NK-92 treated with Interleukin-12 subunit alpha and Interleukin-12 subunit beta, amount 100 ng/mL, for 24 hours (cell line): ENCODE measurements at regions not wholly inside any gene's neighbourhood (a gene's known extent, or its start where the extent isn't known, plus 50 kb on each side); places are given as distances from the start of the nearest gene placed in this dataset.

ENCODE experiments used
- DNase-seq: peaks from one replicate; lab custom pipeline; 2025; lab: John Stamatoyannopoulos, UW

DNA sequence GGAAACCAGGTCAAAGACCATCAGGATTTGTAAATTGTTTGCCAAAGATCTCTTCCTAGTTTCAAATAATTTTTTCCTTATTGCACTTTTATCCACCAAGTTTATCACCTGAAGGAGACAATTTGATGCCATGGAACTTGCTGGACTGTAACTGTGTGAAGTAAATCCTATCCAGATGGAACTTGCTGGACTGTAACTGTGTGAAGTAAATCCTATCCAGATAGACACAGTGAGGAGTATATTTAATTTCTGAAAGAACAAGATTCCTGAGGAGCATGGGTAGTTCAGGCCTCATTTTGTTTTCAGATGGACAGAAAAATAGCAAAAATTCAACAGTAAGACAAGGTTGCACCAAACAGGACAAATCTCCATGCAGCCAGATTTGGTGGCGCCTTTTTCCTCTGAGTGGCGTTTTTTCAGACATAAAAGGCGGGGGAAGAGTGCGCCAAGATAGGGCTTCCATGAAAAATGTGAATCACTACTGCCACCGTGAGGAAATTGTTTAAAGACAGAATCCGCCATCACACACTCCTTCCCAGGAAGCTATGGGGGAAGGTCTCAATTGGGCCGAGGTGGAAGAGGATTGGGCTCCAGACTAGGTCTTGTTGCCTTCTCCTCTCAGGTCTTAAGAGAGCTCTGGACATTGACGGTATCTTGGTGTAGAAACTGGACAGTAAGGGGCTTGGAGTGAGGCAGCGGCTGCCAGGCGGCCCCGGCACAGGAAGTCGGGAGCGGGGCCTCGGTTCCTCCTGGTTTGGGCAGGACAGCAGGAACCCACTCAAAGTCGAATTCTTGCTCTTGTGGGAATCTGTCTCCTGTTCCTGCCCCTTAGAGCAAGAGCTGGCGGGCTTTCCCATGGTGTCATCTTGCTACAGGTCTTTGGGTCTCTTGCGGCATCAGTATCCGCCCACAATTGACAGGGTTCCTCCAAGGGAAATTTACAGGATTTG lies 234.7 kb downstream of the OR13H1 start:
- no peak for DNase-seq

- DNase-seq: no peak
Measured at GRCh38 chrX:131779306-131779705, 235.4 kb downstream of the OR13H1 start.

DNA sequence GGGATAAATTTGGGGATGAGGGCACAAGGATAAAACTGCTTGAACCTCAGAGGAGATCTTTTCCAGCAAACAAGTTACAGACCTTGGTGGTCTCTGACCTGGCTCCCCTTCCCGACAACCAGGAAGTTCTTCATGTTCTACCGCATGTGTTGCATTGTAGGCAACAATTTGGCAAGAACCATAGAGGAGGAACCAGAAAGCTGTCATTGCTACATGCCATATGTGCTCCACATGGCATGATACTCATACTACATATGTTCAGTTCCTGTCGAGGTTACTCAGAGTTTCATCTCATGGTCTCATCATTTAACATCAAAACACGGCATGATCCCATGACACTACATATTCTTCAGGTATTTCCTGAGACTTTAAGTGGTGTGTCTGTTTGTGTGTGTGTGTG lies 235.9 kb downstream of the OR13H1 start:
- no peak for DNase-seq

- no peak for DNase-seq
Measured at GRCh38 chrX:131782646-131783045, 238.8 kb downstream of the OR13H1 start.

- DNase-seq: peak; percentile 40
Measured at GRCh38 chrX:131783555-131784308, 239.4 kb upstream of the STK26 start.

DNA sequence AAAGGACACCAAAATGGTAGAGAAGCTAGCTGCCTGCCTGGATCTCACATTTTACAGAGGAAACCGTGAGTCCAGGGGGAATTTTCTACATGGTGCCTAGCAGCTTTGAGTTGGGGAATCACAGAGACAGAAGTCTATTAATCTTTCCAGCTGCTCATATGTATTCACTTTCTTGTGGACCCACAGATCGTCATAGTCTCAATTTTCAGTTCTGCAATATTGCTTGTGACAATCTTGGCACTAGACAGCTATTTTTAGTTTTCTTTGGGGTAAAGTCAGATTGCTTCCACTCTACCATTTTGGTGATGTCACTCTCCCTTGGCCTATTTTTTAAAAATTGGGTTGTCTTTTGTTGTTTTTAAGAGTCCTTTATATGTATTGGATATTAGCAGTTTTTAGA lies 233.4 kb upstream of the STK26 start:
- no peak for DNase-seq

DNA sequence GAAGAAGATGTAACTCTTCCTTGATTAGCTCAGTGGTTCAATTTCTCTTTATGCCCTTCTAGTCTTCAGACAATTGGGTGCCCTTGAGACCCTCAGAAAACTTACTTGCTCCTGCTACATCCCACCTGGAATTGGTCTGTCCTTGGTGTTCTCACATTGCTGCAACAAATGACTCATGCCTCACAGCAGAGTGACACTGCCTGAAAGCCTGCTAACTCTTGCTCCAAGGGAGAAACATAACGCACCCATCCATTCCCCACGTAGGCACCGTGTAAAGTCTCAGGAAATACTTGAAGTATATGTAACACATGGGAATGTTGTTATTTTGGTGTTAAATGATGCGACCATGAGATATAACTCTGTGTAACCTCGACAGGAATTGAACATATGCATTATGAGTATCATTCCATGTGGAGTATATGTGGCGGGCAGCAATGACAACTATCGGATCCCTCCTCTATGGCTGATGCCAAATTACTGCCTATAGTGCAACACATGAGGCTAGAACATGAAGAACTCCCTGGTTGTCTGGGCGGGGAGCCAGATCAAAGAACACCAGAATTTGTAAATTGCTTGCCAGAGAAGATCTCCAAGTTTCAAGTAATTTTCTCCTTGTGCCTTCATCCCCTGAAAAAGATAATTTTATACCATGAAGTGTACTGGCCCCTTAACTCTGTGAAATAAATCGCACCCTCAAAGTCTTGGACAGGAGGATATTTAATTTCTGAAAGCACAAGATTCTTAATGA lies 231.3 kb upstream of the STK26 start:
- DNase-seq: no peak

DNA sequence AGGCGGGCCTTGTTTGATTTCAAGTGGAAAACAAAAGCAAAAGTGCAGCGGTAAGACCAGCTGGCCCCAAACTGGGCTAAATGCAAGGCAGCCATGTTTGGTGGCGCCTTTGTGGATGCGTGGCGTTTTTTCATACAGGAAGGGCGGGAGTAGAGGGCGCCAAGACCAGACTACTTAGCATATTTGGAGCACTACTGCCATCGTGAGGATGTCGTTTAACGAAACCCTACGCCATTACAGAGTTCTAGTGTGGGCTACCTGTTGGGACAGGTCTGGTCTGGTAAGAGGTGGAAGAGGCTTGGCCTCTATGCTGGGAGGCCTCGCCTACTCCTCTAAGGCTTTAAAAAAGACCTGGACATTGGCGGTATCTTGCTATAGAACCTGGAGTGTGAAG lies 230.7 kb upstream of the STK26 start:
- no peak for DNase-seq

DNA sequence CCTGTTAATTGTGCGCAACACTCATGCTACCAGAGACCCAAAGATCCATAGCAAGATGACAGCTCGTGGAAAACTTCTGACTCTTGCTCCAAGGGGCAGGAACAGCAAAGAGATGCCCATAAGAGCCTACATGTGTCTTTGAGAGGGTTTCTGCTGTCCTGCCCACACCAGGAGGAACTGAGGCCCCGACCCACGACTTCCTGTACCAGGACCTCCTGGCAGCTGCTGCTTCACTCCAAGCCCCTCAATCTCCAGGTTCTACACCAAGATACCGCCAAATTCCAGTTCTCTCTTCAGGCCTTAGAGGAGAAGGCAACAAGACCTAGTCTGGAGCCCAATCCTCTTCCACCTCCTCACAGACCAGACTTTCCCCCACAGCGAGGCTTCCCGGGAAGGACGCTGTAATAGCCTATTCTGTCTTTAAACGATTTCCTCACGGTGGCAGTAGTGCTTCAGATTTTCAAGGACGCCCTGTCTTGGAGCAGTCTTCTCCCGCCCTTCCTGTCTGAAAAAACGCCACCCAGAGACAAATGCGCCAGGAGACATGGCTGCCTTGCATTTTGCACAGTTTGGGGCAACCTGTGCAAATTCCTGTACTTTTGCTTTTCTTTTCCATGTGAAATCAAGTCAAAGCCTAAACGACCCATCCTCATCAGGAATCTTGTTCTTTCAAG lies 230.2 kb upstream of the STK26 start:
- no peak for DNase-seq

DNA sequence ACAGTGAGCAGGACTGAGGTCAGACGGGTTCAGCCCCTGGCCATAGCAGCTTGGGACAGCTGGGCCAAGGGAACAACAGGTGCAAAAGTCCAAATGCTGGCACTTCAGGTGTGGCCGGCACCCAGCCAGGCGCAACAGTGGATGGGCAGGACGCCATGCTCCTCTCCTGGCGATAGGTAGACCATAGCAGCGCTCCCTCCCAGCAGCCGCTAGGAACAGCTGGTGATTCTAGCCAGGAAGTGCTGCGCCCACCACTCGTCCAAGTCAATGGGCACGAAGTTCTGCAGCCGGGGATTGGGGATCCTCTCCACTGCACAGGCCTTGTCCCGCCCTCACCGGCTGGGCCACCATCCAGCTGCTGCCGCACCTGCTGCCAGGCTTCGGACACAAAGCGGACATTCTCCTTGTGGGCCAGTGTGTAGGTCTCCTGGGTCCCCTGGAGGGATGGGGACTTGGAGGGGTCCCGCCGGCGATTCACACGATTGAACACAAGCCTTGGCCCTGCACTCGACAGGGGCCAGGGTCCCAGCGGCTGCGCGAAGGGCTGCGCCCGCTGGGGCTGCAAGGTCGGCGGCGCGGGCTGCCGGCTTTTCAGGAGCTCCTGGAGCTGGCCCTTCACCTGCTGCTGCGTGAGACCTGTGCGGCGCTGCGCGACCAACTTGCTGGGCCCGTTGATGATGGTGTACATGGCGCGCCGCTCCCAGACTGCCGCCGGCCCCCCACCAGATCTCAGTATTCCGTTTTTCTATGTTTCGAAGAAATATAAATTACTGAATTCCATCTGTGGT lies 227.5 kb upstream of the STK26 start:
- DNase-seq: no peak

GRCh38 chrX:131801066-131801465 lies 222.0 kb upstream of the STK26 start:
- DNase-seq: no peak

- no peak for DNase-seq
Measured at GRCh38 chrX:131801911-131802310, 221.2 kb upstream of the STK26 start.

GRCh38 chrX:131802836-131803626 lies 220.1 kb upstream of the STK26 start:
- DNase-seq: peak; percentile 7

DNA sequence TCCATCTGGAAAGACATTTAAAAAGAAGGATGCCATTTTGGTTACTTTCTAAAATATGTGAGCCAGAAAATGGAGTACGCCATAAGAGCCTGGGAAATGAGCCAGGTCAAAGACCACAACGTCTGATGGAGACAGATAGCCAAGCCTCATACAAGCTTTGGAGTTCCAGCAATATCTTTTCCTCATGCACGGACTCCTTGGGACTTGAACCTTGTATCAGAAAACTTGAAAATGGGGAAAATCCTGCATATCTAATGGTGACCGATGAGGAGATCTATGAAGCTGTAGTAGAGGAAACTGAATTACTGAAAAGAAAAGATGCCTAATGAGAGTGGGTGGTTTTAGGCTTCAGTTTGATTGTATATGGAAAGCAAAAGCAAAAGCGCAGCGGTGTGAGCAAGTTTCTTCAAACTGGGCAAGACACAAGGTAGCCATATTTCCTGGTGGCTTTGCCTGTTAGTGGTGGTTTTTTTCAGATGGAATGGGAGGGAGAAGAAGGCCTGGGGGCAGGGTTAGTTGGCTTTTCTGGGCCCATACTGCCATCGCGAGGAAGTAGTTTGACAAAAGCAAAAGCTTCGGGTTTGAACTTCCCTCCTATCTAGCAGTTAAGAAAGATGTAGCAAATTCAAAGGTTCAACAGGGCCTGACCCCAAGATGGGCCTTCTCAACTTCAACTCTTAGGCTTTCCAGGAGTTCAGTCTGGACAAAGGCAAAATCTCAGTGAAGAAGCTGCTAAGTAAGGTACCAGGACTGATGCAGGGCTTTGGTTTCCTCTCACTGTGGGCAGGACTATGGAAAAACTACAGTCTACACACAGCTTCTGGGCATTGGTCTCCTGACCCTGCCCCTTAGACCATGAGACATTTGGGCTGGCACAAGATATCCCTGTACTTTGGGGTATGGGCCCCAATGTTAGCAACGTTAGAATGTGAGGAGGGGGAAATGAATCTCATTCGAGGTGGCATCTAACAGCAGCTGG lies 210.0 kb upstream of the STK26 start:
- peak; percentile 41 for DNase-seq

GRCh38 chrX:131816551-131817136 lies 206.5 kb upstream of the STK26 start:
- DNase-seq: peak; percentile 54

- DNase-seq: no peak
Measured at GRCh38 chrX:131818297-131818936, 204.7 kb upstream of the STK26 start.

GRCh38 chrX:131821945-131822622 lies 201.0 kb upstream of the STK26 start:
- DNase-seq: no peak

DNA sequence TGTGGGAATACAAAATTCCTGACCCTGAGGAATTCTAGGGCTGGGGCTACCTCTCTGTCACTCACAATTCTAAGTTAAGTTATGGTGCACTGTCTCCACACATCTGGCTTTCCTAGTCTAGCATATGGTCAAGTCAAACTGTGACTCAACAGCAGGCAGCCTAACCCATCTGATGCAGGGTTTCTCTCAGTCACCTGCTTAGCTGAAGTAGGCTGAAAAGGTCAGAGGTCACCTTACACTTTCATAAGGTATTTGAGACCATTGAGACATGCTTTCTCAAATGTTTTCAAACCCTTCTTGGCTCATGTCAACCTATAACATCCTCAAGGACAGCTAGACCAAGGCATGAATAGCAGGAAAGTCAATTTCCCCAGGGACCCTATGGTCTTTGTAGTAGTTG lies 196.5 kb upstream of the STK26 start:
- no peak for DNase-seq
